WTC11 (cell line): ENCODE measurements at regions not wholly inside any gene's neighbourhood (a gene's known extent, or its start where the extent isn't known, plus 50 kb on each side); places are given as distances from the start of the nearest gene placed in this dataset.

Experiments
- ETV6 ChIP-seq: sonication (generic); formaldehyde crosslinking; IDR thresholded peaks from 2 replicates; pipeline ENCODE4 v1.8.1; 2022; ENCODE audit warnings: mild to moderate bottlenecking, missing genetic modification reagents
- FOXJ3 ChIP-seq: sonication (generic); formaldehyde crosslinking; IDR thresholded peaks from 2 replicates; pipeline ENCODE4 v1.9.0; 2021; ENCODE audit warnings: missing genetic modification reagents, mild to moderate bottlenecking, borderline replicate concordance
- ZNF317 ChIP-seq: sonication (generic); formaldehyde crosslinking; IDR thresholded peaks from 2 replicates; pipeline ENCODE4 v1.8.1; 2023; ENCODE audit warnings: low read depth, mild to moderate bottlenecking, moderate library complexity, missing genetic modification reagents, borderline replicate concordance
- ZNF423 ChIP-seq: fragments of 250-450 bp; sonication (Bioruptor Pico); IDR thresholded peaks from 2 replicates; pipeline ENCODE4 v2.1.2; 2022; ENCODE audit warnings: mild to moderate bottlenecking, moderate library complexity
- TF ChIP-seq, protein P1 (sequence below): fragments of 200-600 bp; IDR thresholded peaks from 2 replicates; pipeline ENCODE4 v1.8.0; 2022; ENCODE audit warnings: antibody characterized with exemption
- TF ChIP-seq, protein P2 (sequence below): sonication (generic); formaldehyde crosslinking; IDR thresholded peaks from 2 replicates; pipeline ENCODE4 v1.8.1; 2022; ENCODE audit warnings: mild to moderate bottlenecking, missing genetic modification reagents, moderate library complexity, borderline replicate concordance
- TF ChIP-seq, protein P3 (sequence below): sonication (generic); formaldehyde crosslinking; IDR thresholded peaks from 2 replicates; pipeline ENCODE4 v1.8.0; 2022; ENCODE audit warnings: missing genetic modification reagents
- TF ChIP-seq, protein P4 (sequence below): sonication (generic); formaldehyde crosslinking; IDR thresholded peaks from 2 replicates; pipeline ENCODE4 v1.8.0; 2023; ENCODE audit warnings: missing genetic modification reagents, mild to moderate bottlenecking, borderline replicate concordance
- TF ChIP-seq, protein P5 (sequence below): sonication (generic); formaldehyde crosslinking; IDR thresholded peaks from 2 replicates; pipeline ENCODE4 v1.8.1; 2023; ENCODE audit warnings: mild to moderate bottlenecking, missing genetic modification reagents, moderate library complexity
- TF ChIP-seq, protein P6 (sequence below): sonication (generic); formaldehyde crosslinking; IDR thresholded peaks from 2 replicates; pipeline ENCODE4 v1.8.1; 2023; ENCODE audit warnings: mild to moderate bottlenecking, missing genetic modification reagents, moderate library complexity
- TF ChIP-seq, protein P7 (sequence below): sonication (generic); formaldehyde crosslinking; IDR thresholded peaks from 2 replicates; pipeline ENCODE4 v1.8.0; 2022; ENCODE audit warnings: mild to moderate bottlenecking, missing genetic modification reagents

DNA sequence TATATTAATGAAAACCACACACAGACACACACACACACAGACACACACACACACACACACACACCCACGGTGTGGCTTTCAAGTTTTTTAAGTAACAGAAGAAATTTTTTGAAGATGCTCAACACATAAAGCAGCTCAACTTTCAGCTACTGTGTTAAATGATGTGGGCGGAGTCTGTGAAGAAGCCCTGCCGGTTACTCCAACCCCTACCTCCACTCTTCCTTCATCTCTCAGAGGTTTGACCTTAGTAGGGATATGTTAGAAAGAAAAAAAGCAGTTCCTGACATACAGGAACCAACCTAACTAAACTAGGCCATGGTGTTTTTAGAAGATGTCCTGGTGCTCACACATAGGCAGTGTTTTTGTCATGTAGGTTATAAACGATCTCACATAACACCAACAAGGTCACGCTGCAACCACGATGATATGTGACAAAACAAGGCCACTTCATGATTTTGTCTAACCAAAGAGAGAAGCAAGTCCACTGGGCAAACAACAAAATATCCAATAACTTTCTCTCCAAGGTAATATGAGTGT, 112.8 kb downstream of the EMB start:
- TF ChIP-seq, protein P1, sequence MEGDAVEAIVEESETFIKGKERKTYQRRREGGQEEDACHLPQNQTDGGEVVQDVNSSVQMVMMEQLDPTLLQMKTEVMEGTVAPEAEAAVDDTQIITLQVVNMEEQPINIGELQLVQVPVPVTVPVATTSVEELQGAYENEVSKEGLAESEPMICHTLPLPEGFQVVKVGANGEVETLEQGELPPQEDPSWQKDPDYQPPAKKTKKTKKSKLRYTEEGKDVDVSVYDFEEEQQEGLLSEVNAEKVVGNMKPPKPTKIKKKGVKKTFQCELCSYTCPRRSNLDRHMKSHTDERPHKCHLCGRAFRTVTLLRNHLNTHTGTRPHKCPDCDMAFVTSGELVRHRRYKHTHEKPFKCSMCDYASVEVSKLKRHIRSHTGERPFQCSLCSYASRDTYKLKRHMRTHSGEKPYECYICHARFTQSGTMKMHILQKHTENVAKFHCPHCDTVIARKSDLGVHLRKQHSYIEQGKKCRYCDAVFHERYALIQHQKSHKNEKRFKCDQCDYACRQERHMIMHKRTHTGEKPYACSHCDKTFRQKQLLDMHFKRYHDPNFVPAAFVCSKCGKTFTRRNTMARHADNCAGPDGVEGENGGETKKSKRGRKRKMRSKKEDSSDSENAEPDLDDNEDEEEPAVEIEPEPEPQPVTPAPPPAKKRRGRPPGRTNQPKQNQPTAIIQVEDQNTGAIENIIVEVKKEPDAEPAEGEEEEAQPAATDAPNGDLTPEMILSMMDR: no peak
- TF ChIP-seq, protein P2, sequence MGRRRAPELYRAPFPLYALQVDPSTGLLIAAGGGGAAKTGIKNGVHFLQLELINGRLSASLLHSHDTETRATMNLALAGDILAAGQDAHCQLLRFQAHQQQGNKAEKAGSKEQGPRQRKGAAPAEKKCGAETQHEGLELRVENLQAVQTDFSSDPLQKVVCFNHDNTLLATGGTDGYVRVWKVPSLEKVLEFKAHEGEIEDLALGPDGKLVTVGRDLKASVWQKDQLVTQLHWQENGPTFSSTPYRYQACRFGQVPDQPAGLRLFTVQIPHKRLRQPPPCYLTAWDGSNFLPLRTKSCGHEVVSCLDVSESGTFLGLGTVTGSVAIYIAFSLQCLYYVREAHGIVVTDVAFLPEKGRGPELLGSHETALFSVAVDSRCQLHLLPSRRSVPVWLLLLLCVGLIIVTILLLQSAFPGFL (CRISPR knock-in tag): no peak
- no peak for TF ChIP-seq ETV6 (CRISPR knock-in tag)
- TF ChIP-seq ZNF317 (CRISPR knock-in tag): no peak
- TF ChIP-seq, protein P3, sequence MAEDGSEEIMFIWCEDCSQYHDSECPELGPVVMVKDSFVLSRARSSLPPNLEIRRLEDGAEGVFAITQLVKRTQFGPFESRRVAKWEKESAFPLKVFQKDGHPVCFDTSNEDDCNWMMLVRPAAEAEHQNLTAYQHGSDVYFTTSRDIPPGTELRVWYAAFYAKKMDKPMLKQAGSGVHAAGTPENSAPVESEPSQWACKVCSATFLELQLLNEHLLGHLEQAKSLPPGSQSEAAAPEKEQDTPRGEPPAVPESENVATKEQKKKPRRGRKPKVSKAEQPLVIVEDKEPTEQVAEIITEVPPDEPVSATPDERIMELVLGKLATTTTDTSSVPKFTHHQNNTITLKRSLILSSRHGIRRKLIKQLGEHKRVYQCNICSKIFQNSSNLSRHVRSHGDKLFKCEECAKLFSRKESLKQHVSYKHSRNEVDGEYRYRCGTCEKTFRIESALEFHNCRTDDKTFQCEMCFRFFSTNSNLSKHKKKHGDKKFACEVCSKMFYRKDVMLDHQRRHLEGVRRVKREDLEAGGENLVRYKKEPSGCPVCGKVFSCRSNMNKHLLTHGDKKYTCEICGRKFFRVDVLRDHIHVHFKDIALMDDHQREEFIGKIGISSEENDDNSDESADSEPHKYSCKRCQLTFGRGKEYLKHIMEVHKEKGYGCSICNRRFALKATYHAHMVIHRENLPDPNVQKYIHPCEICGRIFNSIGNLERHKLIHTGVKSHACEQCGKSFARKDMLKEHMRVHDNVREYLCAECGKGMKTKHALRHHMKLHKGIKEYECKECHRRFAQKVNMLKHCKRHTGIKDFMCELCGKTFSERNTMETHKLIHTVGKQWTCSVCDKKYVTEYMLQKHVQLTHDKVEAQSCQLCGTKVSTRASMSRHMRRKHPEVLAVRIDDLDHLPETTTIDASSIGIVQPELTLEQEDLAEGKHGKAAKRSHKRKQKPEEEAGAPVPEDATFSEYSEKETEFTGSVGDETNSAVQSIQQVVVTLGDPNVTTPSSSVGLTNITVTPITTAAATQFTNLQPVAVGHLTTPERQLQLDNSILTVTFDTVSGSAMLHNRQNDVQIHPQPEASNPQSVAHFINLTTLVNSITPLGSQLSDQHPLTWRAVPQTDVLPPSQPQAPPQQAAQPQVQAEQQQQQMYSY (CRISPR knock-in tag): no peak
- TF ChIP-seq, protein P4, sequence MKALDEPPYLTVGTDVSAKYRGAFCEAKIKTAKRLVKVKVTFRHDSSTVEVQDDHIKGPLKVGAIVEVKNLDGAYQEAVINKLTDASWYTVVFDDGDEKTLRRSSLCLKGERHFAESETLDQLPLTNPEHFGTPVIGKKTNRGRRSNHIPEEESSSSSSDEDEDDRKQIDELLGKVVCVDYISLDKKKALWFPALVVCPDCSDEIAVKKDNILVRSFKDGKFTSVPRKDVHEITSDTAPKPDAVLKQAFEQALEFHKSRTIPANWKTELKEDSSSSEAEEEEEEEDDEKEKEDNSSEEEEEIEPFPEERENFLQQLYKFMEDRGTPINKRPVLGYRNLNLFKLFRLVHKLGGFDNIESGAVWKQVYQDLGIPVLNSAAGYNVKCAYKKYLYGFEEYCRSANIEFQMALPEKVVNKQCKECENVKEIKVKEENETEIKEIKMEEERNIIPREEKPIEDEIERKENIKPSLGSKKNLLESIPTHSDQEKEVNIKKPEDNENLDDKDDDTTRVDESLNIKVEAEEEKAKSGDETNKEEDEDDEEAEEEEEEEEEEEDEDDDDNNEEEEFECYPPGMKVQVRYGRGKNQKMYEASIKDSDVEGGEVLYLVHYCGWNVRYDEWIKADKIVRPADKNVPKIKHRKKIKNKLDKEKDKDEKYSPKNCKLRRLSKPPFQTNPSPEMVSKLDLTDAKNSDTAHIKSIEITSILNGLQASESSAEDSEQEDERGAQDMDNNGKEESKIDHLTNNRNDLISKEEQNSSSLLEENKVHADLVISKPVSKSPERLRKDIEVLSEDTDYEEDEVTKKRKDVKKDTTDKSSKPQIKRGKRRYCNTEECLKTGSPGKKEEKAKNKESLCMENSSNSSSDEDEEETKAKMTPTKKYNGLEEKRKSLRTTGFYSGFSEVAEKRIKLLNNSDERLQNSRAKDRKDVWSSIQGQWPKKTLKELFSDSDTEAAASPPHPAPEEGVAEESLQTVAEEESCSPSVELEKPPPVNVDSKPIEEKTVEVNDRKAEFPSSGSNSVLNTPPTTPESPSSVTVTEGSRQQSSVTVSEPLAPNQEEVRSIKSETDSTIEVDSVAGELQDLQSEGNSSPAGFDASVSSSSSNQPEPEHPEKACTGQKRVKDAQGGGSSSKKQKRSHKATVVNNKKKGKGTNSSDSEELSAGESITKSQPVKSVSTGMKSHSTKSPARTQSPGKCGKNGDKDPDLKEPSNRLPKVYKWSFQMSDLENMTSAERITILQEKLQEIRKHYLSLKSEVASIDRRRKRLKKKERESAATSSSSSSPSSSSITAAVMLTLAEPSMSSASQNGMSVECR (CRISPR knock-in tag): no peak
- no peak for TF ChIP-seq FOXJ3 (CRISPR knock-in tag)
- TF ChIP-seq, protein P5, sequence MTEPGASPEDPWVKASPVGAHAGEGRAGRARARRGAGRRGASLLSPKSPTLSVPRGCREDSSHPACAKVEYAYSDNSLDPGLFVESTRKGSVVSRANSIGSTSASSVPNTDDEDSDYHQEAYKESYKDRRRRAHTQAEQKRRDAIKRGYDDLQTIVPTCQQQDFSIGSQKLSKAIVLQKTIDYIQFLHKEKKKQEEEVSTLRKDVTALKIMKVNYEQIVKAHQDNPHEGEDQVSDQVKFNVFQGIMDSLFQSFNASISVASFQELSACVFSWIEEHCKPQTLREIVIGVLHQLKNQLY (CRISPR knock-in tag): no peak
- TF ChIP-seq, protein P6, sequence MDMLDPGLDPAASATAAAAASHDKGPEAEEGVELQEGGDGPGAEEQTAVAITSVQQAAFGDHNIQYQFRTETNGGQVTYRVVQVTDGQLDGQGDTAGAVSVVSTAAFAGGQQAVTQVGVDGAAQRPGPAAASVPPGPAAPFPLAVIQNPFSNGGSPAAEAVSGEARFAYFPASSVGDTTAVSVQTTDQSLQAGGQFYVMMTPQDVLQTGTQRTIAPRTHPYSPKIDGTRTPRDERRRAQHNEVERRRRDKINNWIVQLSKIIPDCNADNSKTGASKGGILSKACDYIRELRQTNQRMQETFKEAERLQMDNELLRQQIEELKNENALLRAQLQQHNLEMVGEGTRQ (CRISPR knock-in tag): no peak
- TF ChIP-seq ZNF423 (CRISPR knock-in tag): no peak
- TF ChIP-seq, protein P7, sequence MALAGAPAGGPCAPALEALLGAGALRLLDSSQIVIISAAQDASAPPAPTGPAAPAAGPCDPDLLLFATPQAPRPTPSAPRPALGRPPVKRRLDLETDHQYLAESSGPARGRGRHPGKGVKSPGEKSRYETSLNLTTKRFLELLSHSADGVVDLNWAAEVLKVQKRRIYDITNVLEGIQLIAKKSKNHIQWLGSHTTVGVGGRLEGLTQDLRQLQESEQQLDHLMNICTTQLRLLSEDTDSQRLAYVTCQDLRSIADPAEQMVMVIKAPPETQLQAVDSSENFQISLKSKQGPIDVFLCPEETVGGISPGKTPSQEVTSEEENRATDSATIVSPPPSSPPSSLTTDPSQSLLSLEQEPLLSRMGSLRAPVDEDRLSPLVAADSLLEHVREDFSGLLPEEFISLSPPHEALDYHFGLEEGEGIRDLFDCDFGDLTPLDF (CRISPR knock-in tag): no peak
